Spleen (tissue), 7 donors: ENCODE measurements at regions not wholly inside any gene's neighbourhood (a gene's known extent, or its start where the extent isn't known, plus 50 kb on each side); places are given as distances from the start of the nearest gene placed in this dataset.

ENCODE experiments used
- POLR2A ChIP-seq, 3 donors: fragments of 450-650 bp; IDR thresholded peaks; one replicate each; pipeline ENCODE4 v1.5.1; 2017; ENCODE audit warnings: antibody characterized with exemption in 3 of 3, mild to moderate bottlenecking in 1 of 3
- POLR2AphosphoS5 ChIP-seq, 3 donors: sonication (generic); formaldehyde crosslinking; IDR thresholded peaks; one replicate each; pipeline ENCODE4 v1.5.1; 2017; ENCODE audit warnings: antibody characterized with exemption in 3 of 3
- TF ChIP-seq, protein P1 (sequence below), 11 experiments: fragments of 200-600 bp in 7 of 11; fragments of 450-650 bp in 4 of 11; sonication (generic) in 4 of 11; IDR thresholded peaks in 8 of 11; conservative IDR thresholded peaks in 3 of 11; 1 replicate in 7 of 11; 2 replicates in 4 of 11; pipeline versions ENCODE4 v1.4.0 to v1.8.0; 2016 to 2021; ENCODE audit warnings: antibody characterized with exemption in 11 of 11, inconsistent platforms in 4 of 11, mild to moderate bottlenecking in 1 of 11
- donor health status: DM: no; HTN: no; CAD: no; lungs with moderate emphysema.
- donor health status: DM: no; HTN: no; CAD: no.
- donor health status: DM: no; HTN: no; CAD: no.

DNA sequence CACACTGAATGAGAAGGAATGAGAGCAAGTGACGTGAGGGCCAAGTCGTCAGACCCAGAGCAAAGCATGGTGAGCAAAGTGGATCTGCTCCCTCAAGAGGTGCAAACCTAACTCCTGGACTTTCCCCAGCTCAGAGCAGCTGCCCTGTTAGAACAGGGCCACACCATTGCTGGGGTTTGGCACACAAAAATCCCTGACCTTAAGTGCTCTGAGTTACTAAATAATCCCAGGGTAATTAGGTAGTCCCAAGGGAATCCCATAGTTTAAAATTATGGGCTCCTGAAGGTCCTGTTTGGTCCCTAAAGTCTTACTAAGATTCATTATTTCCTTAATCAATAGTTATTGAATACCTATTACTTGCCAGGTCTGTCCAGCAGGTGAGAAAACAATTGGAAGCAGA is 165.1 kb upstream of the TNFAIP3 start:
- no peak for TF ChIP-seq POLR2A (IDR thresholded peaks at IDR 0.05)
- TF ChIP-seq, protein P1, sequence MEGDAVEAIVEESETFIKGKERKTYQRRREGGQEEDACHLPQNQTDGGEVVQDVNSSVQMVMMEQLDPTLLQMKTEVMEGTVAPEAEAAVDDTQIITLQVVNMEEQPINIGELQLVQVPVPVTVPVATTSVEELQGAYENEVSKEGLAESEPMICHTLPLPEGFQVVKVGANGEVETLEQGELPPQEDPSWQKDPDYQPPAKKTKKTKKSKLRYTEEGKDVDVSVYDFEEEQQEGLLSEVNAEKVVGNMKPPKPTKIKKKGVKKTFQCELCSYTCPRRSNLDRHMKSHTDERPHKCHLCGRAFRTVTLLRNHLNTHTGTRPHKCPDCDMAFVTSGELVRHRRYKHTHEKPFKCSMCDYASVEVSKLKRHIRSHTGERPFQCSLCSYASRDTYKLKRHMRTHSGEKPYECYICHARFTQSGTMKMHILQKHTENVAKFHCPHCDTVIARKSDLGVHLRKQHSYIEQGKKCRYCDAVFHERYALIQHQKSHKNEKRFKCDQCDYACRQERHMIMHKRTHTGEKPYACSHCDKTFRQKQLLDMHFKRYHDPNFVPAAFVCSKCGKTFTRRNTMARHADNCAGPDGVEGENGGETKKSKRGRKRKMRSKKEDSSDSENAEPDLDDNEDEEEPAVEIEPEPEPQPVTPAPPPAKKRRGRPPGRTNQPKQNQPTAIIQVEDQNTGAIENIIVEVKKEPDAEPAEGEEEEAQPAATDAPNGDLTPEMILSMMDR (IDR thresholded peaks at IDR 0.05 in 8 of 11, conservative IDR thresholded peaks at IDR 0.05 in 3 of 11): no peak
- no peak for TF ChIP-seq POLR2AphosphoS5 (IDR thresholded peaks at IDR 0.05)
